Spinal cord (tissue), 9 donors: ENCODE measurements at regions not wholly inside any gene's neighbourhood (a gene's known extent, or its start where the extent isn't known, plus 50 kb on each side); places are given as distances from the start of the nearest gene placed in this dataset.

Source experiments
- DNase-seq, 6 donors: peaks; one replicate each; pipeline versions ENCODE4 v3.0.0 to v3.0.0-alpha.2; 2013 to 2015; ENCODE audit warnings: low spot score in 6 of 6, low read depth in 4 of 6
- H3K27ac ChIP-seq: one replicate; pipeline ENCODE4 v1.5.1; 2013; ENCODE audit warnings: low read depth, low read length, control low read depth
- H3K27me3 ChIP-seq: one replicate; pipeline ENCODE4 v1.6.1; 2013; ENCODE audit warnings: low read length; ENCODE audit not compliant: control insufficient read depth, insufficient read depth
- H3K36me3 ChIP-seq: one replicate; pipeline ENCODE4 v1.6.1; 2013; ENCODE audit warnings: low read length; ENCODE audit not compliant: control insufficient read depth, insufficient read depth
- H3K4me1 ChIP-seq: one replicate; pipeline ENCODE4 v1.6.1; 2013; ENCODE audit warnings: low read length; ENCODE audit not compliant: control insufficient read depth, insufficient read depth
- H3K4me3 ChIP-seq: one replicate; pipeline ENCODE4 v1.5.1; 2013; ENCODE audit warnings: low read depth, low read length, control low read depth
- H3K9me3 ChIP-seq: one replicate; pipeline ENCODE4 v1.6.1; 2013; ENCODE audit warnings: low read length; ENCODE audit not compliant: control insufficient read depth, insufficient read depth
- WGBS: methylation state at CpG from one replicate; pipeline ENCODE4 v1.1.5; 2013; ENCODE audit warnings: missing lambda C conversion rate; ENCODE audit not compliant: insufficient coverage; 5-methylcytosine and 5-hydroxymethylcytosine counted together
- donor health status: healthy.

GRCh38 chr17:70527364-70527888, 358.1 kb downstream of the KCNJ2 start:
- 86% methylated on average over 1 of the region's 3 CpGs for WGBS
- Histone ChIP-seq H3K27ac (no peak overlapping the region), H3K9me3 (no peaks in the 10 kb centered on the region), H3K36me3 (no peaks in the 10 kb centered on the region), H3K27me3 (no peaks in the 10 kb centered on the region), H3K4me1 (no peaks in the 10 kb centered on the region), H3K4me3 (no peak overlapping the region)
- DNase-seq: no peak

GRCh38 chr17:70533427-70533826, 364.1 kb downstream of the KCNJ2 start:
- no peaks in the 10 kb centered on the region for H3K36me3 ChIP-seq
- WGBS: no CpG with 5 or more reads among the region's 2 CpGs
- no peak overlapping the region for H3K27ac ChIP-seq
- H3K27me3 ChIP-seq: no peaks in the 10 kb centered on the region
- no peak overlapping the region for H3K4me3 ChIP-seq
- no peaks in the 10 kb centered on the region for H3K9me3 ChIP-seq
- DNase-seq: no peak
- H3K4me1 ChIP-seq: no peaks in the 10 kb centered on the region

- H3K36me3 ChIP-seq: no peaks in the 10 kb centered on the region
- no peaks in the 10 kb centered on the region for H3K4me1 ChIP-seq
- H3K9me3 ChIP-seq: no peaks in the 10 kb centered on the region
- no peak overlapping the region for H3K4me3 ChIP-seq
- no CpG with 5 or more reads among the region's 1 CpG for WGBS
- H3K27me3 ChIP-seq: no peaks in the 10 kb centered on the region
- no peak overlapping the region for H3K27ac ChIP-seq
- DNase-seq: no peak
These were observed 366.7 kb downstream of the KCNJ2 start for GRCh38 chr17:70535986-70536385.

GRCh38 chr17:70539132-70539924, 370.0 kb downstream of the KCNJ2 start:
- Histone ChIP-seq H3K27ac (no peak overlapping the region), H3K4me3 (no peak overlapping the region), H3K4me1 (no peaks in the 10 kb centered on the region), H3K27me3 (no peaks in the 10 kb centered on the region), H3K9me3 (no peaks in the 10 kb centered on the region), H3K36me3 (no peaks in the 10 kb centered on the region)
- WGBS: no CpG with 5 or more reads among the region's 7 CpGs
- DNase-seq: peak in 1 of 6 donors; percentile 31

DNA sequence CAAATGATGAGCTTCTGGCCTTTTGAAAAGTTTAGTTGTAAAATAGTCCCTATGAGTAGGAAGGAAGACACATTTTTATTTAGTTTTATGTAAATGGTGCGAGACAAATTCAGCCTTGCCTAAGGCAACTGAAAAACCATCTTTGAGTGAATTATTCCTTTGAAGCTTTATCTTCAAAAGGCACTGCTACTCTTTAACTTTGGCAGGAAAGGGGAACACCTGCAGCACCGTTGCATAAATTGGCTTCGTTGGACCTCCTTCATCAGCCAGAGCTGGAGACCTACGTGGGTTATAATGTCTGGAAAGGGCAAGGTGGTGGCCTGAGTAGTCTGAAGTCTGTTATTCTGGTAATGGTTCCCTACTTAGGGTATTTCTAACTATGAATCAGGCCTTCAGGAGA, 373.5 kb downstream of the KCNJ2 start:
- DNase-seq: no peak
- WGBS: 40% methylated on average over 1 of the region's 4 CpGs

DNA sequence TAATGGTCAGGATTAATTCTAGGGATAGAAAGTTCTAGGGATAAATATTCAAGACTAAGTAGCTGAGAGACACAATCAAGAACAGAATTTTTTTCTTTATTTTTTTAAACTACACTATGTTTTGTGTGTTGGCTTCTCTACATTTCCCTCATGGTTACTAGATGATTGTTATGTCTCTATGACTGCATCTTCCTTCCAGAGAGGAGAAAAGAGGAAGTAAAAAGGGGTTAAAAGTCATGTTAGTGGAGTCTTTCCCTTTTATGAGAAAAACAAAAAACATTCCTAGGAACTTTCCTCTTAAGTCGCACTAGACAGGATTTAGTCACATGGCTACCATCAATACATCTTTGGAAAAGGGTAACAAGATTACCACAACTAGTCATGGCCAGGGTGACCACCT, 375.0 kb downstream of the KCNJ2 start:
- WGBS: no CpG with 5 or more reads among the region's 1 CpG
- no peaks in the 10 kb centered on the region for H3K27me3 ChIP-seq
- no peaks in the 10 kb centered on the region for H3K4me1 ChIP-seq
- no peak for DNase-seq
- H3K27ac ChIP-seq: no peak overlapping the region
- no peaks in the 10 kb centered on the region for H3K9me3 ChIP-seq
- H3K4me3 ChIP-seq: no peak overlapping the region
- H3K36me3 ChIP-seq: no peaks in the 10 kb centered on the region

More for the DNA sequence above, 373.5 kb downstream of the KCNJ2 start:
- Histone ChIP-seq H3K4me3 (no peak overlapping the region), H3K4me1 (no peaks in the 10 kb centered on the region), H3K27ac (no peak overlapping the region), H3K36me3 (no peaks in the 10 kb centered on the region), H3K27me3 (no peaks in the 10 kb centered on the region), H3K9me3 (no peaks in the 10 kb centered on the region)

DNA sequence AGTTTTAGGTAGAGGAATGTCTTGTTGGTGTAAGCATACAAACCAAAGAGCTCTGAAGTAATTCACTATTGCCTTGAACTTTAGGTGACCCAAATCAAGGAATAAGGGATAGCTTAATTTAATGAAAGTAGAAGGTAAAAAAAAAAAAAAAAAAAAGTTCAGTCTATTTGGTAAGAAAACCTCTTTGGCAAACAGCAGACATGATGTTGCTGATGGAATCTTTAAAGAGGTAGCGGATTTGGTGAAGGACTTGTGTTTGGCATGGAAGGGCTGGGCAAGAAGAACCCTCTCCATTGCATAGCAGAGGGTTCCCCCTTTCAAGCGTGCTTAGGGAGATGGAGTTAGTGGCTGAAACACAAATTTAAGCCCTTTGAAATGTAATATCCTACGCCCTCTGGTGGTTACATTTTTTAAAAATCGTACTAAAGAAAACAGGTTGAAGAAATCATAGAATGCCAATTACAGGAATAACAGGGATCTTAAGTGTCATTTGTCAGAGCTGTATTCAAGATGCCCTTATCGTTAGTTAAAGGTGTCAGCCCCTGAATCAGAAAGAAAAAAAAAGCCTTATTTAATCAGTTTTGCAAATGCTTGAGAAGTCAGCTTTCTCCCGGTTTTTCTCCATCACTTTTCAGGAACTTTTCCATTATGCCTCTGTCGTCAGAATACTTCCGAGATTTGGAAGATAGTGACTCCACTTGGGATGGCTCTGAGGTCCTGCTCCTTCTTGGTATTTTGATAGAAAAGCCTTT, 383.1 kb downstream of the KCNJ2 start:
- Histone ChIP-seq H3K4me1 (no peaks in the 10 kb centered on the region), H3K36me3 (no peaks in the 10 kb centered on the region), H3K4me3 (no peak overlapping the region), H3K27ac (no peak overlapping the region), H3K9me3 (no peaks in the 10 kb centered on the region), H3K27me3 (no peaks in the 10 kb centered on the region)
- DNase-seq: peak in 5 of 6 donors; percentile 45 to 91 (median 46)
- WGBS: no CpG with 5 or more reads among the region's 8 CpGs

- Histone ChIP-seq H3K36me3 (no peaks in the 10 kb centered on the region), H3K9me3 (no peaks in the 10 kb centered on the region), H3K27me3 (no peaks in the 10 kb centered on the region), H3K4me3 (no peak overlapping the region), H3K4me1 (no peaks in the 10 kb centered on the region), H3K27ac (no peak overlapping the region)
- DNase-seq: peak in 1 of 6 donors; percentile 1
These were observed 383.6 kb downstream of the KCNJ2 start for GRCh38 chr17:70552982-70553334.

- no peaks in the 10 kb centered on the region for H3K4me1 ChIP-seq
- DNase-seq: no peak
- H3K9me3 ChIP-seq: no peaks in the 10 kb centered on the region
- H3K36me3 ChIP-seq: no peaks in the 10 kb centered on the region
- H3K27ac ChIP-seq: no peak overlapping the region
- no peak overlapping the region for H3K4me3 ChIP-seq
- no peaks in the 10 kb centered on the region for H3K27me3 ChIP-seq
These were observed 386.4 kb downstream of the KCNJ2 start for GRCh38 chr17:70555723-70556122.

GRCh38 chr17:70558821-70559220, 389.5 kb downstream of the KCNJ2 start:
- no peak for DNase-seq
- Histone ChIP-seq H3K9me3 (no peaks in the 10 kb centered on the region), H3K4me3 (no peak overlapping the region), H3K4me1 (no peaks in the 10 kb centered on the region), H3K36me3 (no peaks in the 10 kb centered on the region), H3K27ac (no peak overlapping the region), H3K27me3 (no peaks in the 10 kb centered on the region)
- no CpG with 5 or more reads among the region's 3 CpGs for WGBS
